Stomach smooth muscle (tissue), 2 donors: ENCODE measurements at regions not wholly inside any gene's neighbourhood (a gene's known extent, or its start where the extent isn't known, plus 50 kb on each side); places are given as distances from the start of the nearest gene placed in this dataset.

ENCODE experiments used
- H3K27ac ChIP-seq: one replicate; pipeline ENCODE4 v1.7.0; 2013; ENCODE audit warnings: mild to moderate bottlenecking, low read length, inconsistent platforms
- H3K27me3 ChIP-seq, 2 donors: one replicate each; pipeline ENCODE4 v1.7.0; 2013; ENCODE audit warnings: low read length in 2 of 2; ENCODE audit not compliant: insufficient read depth in 2 of 2, control insufficient read depth in 1 of 2
- H3K36me3 ChIP-seq, 2 donors: one replicate each; pipeline ENCODE4 v1.7.0; 2013; ENCODE audit warnings: low read length in 2 of 2; ENCODE audit not compliant: control insufficient read depth in 2 of 2, insufficient read depth in 2 of 2
- H3K4me1 ChIP-seq: one replicate; pipeline ENCODE4 v1.7.0; 2013; ENCODE audit warnings: low read length; ENCODE audit not compliant: control insufficient read depth, insufficient read depth
- H3K4me3 ChIP-seq, 2 donors: one replicate each; pipeline ENCODE4 v1.7.0; 2013; ENCODE audit warnings: low read length in 2 of 2
- H3K9ac ChIP-seq, 2 donors: one replicate each; pipeline ENCODE4 v1.7.0; 2013; ENCODE audit warnings: low read length in 2 of 2, mild to moderate bottlenecking in 1 of 2
- H3K9me3 ChIP-seq, 2 donors: one replicate each; pipeline ENCODE4 v1.7.0; 2013; ENCODE audit warnings: low read length in 2 of 2; ENCODE audit not compliant: control insufficient read depth in 2 of 2
- donor health status: healthy.
- donor health status: Pancreatic carcinoma.

DNA sequence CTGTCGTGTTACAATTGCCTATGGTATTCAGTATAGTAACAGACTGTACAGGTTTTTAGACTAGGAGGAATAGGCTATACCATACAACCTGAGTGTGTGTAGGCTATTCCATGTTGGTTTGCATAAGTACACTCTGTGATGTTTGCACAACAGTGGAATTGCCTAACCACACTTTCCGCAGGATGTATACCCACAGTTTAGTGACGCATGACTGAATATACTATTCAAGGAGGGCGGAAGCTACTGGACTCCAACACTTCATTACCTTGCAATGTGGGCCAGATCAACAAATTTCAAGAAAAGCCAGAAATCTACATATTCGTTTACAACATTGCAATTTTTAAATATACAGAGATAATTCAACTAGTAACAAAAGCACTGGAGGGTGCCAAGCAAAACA is 317.2 kb downstream of the PDGFC start:
- H3K4me1 ChIP-seq = no peaks in the 10 kb centered on the region
- H3K27me3 ChIP-seq = no peaks in the 10 kb centered on the region
- no peak overlapping the region for H3K9ac ChIP-seq
- no peaks in the 10 kb centered on the region for H3K36me3 ChIP-seq
- no peak overlapping the region for H3K27ac ChIP-seq
- no peaks in the 10 kb centered on the region for H3K9me3 ChIP-seq
- no peak overlapping the region for H3K4me3 ChIP-seq

DNA sequence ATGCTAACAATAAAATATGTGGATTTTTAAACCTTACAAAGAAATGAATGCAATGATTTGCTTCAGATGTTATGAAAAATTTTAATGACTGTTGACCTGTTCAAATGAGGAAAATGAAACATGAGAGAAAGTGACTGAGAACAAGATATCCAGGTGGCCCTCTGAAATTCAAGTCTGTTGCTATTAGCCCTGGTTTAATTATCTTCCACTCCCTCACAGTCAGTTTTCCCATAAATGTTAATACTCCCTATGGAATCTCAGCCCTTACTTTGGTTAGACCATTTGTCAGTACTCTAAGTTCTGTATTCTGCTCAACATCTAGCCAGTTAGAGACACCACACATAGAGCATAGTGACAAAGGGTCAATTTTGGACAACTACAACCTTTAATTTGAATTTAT is 327.8 kb downstream of the PDGFC start:
- Histone ChIP-seq H3K27ac (no peak overlapping the region), H3K9me3 (no peaks in the 10 kb centered on the region), H3K4me3 (no peak overlapping the region), H3K4me1 (no peaks in the 10 kb centered on the region), H3K9ac (no peak overlapping the region), H3K27me3 (no peaks in the 10 kb centered on the region), H3K36me3 (no peaks in the 10 kb centered on the region)

GRCh38 chr4:156642161-156642560 is 329.4 kb downstream of the PDGFC start:
- H3K9ac ChIP-seq = no peak overlapping the region
- H3K36me3 ChIP-seq = no peaks in the 10 kb centered on the region
- H3K9me3 ChIP-seq = no peaks in the 10 kb centered on the region
- no peak overlapping the region for H3K27ac ChIP-seq
- H3K27me3 ChIP-seq = no peaks in the 10 kb centered on the region
- H3K4me3 ChIP-seq = no peak overlapping the region
- H3K4me1 ChIP-seq = no peaks in the 10 kb centered on the region

DNA sequence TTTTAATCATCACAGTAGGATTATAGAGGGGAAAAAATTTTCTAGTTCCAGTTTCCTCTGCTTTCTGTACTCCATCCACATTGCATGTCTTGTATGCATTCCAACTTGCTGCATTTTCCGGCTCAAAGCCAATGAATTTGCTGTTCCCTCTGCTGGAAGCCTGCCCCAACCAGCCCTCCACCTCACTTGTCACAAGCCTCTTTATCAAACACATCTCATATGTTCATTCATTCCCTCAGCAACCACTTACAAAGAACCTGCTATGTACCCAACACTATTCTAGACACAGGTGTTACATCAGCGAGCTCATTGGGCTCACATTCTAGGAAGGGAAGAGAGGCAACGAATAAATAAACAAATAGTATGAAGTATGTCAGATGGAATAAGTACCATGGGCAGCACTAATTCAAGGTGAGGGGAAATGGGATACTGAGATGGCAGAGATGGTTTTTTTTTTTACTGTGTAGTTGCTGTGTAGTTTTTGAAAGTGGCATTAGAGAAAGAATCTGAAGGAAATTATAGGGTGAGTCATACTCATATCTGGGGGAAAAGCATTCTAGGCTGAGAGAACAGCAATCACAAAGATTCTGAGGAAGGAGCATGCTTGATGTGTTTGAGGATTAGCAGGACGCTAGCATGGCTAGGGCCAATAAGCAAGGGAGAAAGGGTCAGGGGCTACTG is 332.5 kb downstream of the PDGFC start:
- Histone ChIP-seq H3K9me3 (no peaks in the 10 kb centered on the region), H3K9ac (no peak overlapping the region), H3K4me3 (no peak overlapping the region), H3K27me3 (no peaks in the 10 kb centered on the region), H3K36me3 (no peaks in the 10 kb centered on the region), H3K4me1 (no peaks in the 10 kb centered on the region), H3K27ac (no peak overlapping the region)

DNA sequence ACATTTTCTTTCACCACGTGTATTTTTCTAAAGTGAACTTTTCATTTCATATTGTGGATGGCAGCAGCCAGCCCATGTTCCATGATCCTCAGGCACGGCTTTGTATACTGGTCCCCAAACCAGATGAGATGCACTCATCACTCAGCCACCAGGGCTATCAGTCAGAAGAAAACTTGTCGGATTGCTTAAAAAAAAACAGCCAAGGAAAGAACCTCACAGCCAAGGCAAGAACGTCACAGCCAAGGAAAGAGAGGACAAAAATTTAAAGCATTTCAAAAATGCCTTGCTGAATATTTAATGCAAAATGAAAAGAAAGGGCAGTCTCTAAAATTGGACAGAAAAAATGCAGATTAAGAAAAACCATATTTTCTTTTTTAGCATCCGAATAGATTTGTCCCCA is 333.3 kb downstream of the PDGFC start:
- H3K27me3 ChIP-seq = no peaks in the 10 kb centered on the region
- H3K27ac ChIP-seq = no peak overlapping the region
- no peak overlapping the region for H3K4me3 ChIP-seq
- H3K36me3 ChIP-seq = no peaks in the 10 kb centered on the region
- H3K9me3 ChIP-seq = no peaks in the 10 kb centered on the region
- H3K4me1 ChIP-seq = no peaks in the 10 kb centered on the region
- H3K9ac ChIP-seq = no peak overlapping the region

DNA sequence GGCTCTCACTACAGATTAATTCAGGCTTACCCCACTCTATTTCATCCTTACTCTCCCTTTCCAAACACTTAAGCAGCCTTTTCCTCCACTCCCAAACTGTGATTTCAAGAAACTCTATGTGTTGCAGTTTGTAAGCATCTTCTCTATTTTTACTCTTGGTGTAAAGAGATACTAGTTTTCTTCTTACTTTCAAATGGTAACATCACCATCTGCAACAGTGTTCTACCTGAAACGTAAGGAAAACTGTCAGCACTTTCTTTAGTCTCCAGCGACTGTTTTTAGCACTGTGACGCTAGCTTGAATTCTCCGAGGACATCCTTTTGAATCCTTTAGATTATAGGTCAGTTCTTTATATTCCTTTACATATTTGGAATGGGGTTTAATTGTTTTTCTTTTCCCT is 335.2 kb downstream of the PDGFC start:
- no peaks in the 10 kb centered on the region for H3K27me3 ChIP-seq
- no peaks in the 10 kb centered on the region for H3K9me3 ChIP-seq
- no peak overlapping the region for H3K27ac ChIP-seq
- H3K4me3 ChIP-seq = no peak overlapping the region
- no peaks in the 10 kb centered on the region for H3K36me3 ChIP-seq
- no peaks in the 10 kb centered on the region for H3K4me1 ChIP-seq
- H3K9ac ChIP-seq = no peak overlapping the region

DNA sequence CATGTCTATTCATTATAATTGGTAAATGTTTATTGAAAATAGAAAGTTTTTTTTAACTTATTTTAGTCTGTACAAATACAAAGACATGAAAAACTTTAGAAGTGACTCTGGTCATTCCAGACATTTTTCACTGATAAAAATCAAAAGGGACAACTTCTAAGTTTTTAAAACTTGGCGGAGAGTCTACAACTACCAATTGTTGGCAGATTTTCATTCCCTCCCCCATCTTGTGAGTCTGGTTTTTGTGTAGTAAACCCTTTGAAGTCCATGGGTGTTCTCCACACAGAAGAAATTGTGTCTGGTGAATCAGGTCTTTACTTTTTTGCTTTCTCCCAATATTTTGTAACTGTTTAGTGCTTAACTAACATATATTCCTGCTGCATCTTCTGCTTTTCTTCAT is 336.5 kb downstream of the PDGFC start:
- no peaks in the 10 kb centered on the region for H3K36me3 ChIP-seq
- no peaks in the 10 kb centered on the region for H3K9me3 ChIP-seq
- H3K9ac ChIP-seq = no peak overlapping the region

DNA sequence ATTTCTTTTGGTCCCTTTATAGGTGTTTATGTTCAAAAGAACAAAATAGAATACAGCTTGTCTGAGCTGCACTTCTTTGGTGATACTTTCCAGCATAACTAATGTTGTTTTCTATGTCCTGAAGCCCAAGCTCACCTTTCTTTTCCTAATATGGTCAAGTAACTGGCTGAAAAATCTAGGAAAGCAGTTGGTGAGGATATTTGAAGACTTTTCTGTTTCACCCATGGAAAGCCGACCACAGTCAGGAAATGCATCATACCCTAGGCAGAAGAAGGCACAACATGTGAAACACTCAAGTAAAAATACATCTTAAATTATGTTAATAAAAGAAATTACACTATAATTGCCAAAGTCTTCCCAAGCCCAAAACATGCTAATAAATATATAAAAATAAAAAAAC is 337.0 kb downstream of the PDGFC start:
- H3K27ac ChIP-seq = no peak overlapping the region
- no peaks in the 10 kb centered on the region for H3K36me3 ChIP-seq
- H3K9ac ChIP-seq = no peak overlapping the region
- H3K27me3 ChIP-seq = no peaks in the 10 kb centered on the region
- no peaks in the 10 kb centered on the region for H3K9me3 ChIP-seq
- H3K4me1 ChIP-seq = no peaks in the 10 kb centered on the region
- H3K4me3 ChIP-seq = no peak overlapping the region

More for the DNA sequence above, 336.5 kb downstream of the PDGFC start:
- Histone ChIP-seq H3K4me1 (no peaks in the 10 kb centered on the region), H3K27ac (no peak overlapping the region), H3K4me3 (no peak overlapping the region), H3K27me3 (no peaks in the 10 kb centered on the region)

GRCh38 chr4:156633847-156634246 is 337.8 kb downstream of the PDGFC start:
- Histone ChIP-seq H3K4me3 (no peak overlapping the region), H3K4me1 (no peaks in the 10 kb centered on the region), H3K27ac (no peak overlapping the region), H3K9me3 (no peaks in the 10 kb centered on the region), H3K9ac (no peak overlapping the region), H3K27me3 (no peaks in the 10 kb centered on the region), H3K36me3 (no peaks in the 10 kb centered on the region)

DNA sequence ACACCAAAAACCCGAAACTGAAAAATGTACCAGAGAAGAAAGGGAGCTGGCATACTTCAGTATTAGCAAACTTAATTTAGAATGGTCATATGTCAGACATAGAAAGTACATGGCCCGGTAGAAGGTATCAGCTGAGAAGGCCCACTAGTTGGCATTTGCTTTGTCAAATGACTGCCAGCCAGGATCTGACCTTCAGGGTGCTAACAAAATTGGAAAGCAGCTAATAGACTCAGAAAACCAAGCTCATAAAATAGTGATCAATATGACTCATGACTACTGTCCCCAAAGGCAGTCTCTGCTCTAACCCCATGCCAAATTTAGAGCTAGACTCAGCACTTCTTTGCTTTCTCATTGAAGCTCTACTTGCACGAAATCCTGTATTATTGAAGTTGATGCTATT is 342.7 kb downstream of the PDGFC start:
- H3K27me3 ChIP-seq = no peaks in the 10 kb centered on the region
- H3K9me3 ChIP-seq = peaks cover 0 to 2% of the 10 kb centered on the region in 2 donors
- no peaks in the 10 kb centered on the region for H3K36me3 ChIP-seq
- H3K4me3 ChIP-seq = no peak overlapping the region
- H3K27ac ChIP-seq = no peak overlapping the region
- H3K9ac ChIP-seq = no peak overlapping the region
- no peaks in the 10 kb centered on the region for H3K4me1 ChIP-seq

DNA sequence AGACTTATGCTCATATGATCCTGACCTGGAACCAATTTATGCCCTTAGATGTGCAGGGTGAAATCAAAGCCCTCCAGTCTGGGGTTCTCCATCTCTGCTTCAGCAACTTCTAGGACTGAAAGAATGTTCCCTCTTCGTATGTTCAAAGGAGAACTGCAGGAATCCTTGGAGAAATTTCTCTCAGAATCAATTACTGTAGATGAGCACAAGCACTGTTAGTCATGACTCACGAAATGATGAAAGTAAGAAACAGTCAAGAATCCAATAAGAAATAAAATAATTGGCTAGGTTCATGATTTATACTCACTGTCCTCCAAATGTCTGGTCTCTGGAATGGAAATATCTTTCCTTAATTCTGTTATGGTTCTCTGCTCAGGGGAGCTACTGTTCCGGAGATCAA is 348.2 kb downstream of the PDGFC start:
- Histone ChIP-seq H3K4me1 (no peaks in the 10 kb centered on the region), H3K27me3 (no peaks in the 10 kb centered on the region), H3K36me3 (no peaks in the 10 kb centered on the region), H3K9me3 (peaks cover 0 to 2% of the 10 kb centered on the region in 2 donors), H3K9ac (no peak overlapping the region), H3K4me3 (no peak overlapping the region), H3K27ac (no peak overlapping the region)
